ENCODE measurements at regions not wholly inside any gene's neighbourhood (a gene's known extent, or its start where the extent isn't known, plus 50 kb on each side); places are given as distances from the start of the nearest gene placed in this dataset.
A peak's percentile ranks its signal among the peaks of the same experiment; 100 is the strongest.

GRCh38 chr3:72574144-72574543 is 274.1 kb downstream of the SHQ1 start:
- Histone ChIP-seq H3K9ac (ENCODE audit: low read depth, low read length) (no peak overlapping the region), H3K4me2 (ENCODE audit: low read depth, low read length) (no peak overlapping the region), H2AFZ (replicated peaks; ENCODE audit: low read length, poor library complexity) (no peak overlapping the region), H4K20me1 (ENCODE audit: insufficient read depth, low read length) (no peaks in the 10 kb centered on the region), H3K9me1 (ENCODE audit: insufficient read depth, low read length) (no peaks in the 10 kb centered on the region), H3K27me3 (ENCODE audit: control insufficient read depth, insufficient read depth, low read length) (peaks cover 4% of the 10 kb centered on the region), H4K91ac (ENCODE audit: insufficient read depth, low read depth, low read length) (no peak overlapping the region), H2AK5ac (ENCODE audit: low read depth, low read length) (no peak overlapping the region), H4K8ac (ENCODE audit: low read depth in 2 of 2, low read length in 2 of 2) (no peak overlapping the region), H3K4ac (ENCODE audit: low read depth, low read length) (no peak overlapping the region), H3K36me3 (ENCODE audit: control insufficient read depth, insufficient read depth, low read length) (no peaks in the 10 kb centered on the region), H2BK5ac (ENCODE audit: low read depth, low read length, poor library complexity, severe bottlenecking) (no peak overlapping the region), H3K4me1 (ENCODE audit: control insufficient read depth, insufficient read depth, low read length) (no peaks in the 10 kb centered on the region), H3K4me3 (ENCODE audit: insufficient read depth, low read depth, low read length) (no peak overlapping the region), H3K18ac (ENCODE audit: low read depth, low read length) (no peak overlapping the region), H3K23ac (ENCODE audit: low read depth, low read length) (no peak overlapping the region), H3K14ac (replicated peaks; ENCODE audit: low read depth, low read length) (no peak overlapping the region), H2BK20ac (ENCODE audit: low read depth, low read length) (no peak overlapping the region), H2BK120ac (ENCODE audit: low read depth, low read length) (no peak overlapping the region), H3K9me3 (ENCODE audit: control insufficient read depth, insufficient read depth, low read length) (no peaks in the 10 kb centered on the region), H3K27ac (ENCODE audit: insufficient read depth, low read length) (no peak overlapping the region), H3K56ac (ENCODE audit: extremely low read depth, insufficient read depth, low read length) (no peak overlapping the region), H4K5ac (ENCODE audit: low read depth, low read length) (no peak overlapping the region), H3K79me1 (ENCODE audit: low read depth in 1 of 2, low read length in 2 of 2) (no peaks in the 10 kb centered on the region), H2AK9ac (replicated peaks; ENCODE audit: low read depth, low read length, poor library complexity) (no peak overlapping the region), H2BK15ac (ENCODE audit: low read depth, low read length) (no peak overlapping the region)
- dilution Hi-C loops (cut with HindIII; ENCODE audit: low sequenced_read_pairs, unreplicated experiment) = no loop called here
- intact Hi-C loops (cut with micrococcal nuclease) = no loop called here
- peak; percentile 6; the same call in 1 of the 2 replicates for TF ChIP-seq CEBPB (IDR thresholded peaks at IDR 0.05; ENCODE audit: low read depth, low read length)
- TF ChIP-seq RFX5 (IDR thresholded peaks at IDR 0.05; ENCODE audit: low read depth, low read length) = no peak
- WGBS, 2 experiments (ENCODE audit: extremely low coverage in 2 of 2, insufficient read length in 1 of 2) = no CpG with 5 or more reads among the region's 1 CpG
- ATAC-seq (ENCODE audit: low read depth) = no peak
- CTCF ChIA-PET = no interaction called here
- POLR2A ChIA-PET (ENCODE audit: unreplicated experiment) = no interaction called here
- in situ Hi-C loops (cut with MboI; ENCODE audit: low sequenced_read_pairs) = no loop called here
- BruUV-seq (replicated peaks) = no TSS peak
- DNase-seq = no peak

Measured in IMR-90 (cell line).